ENCODE measurements at regions not wholly inside any gene's neighbourhood (a gene's known extent, or its start where the extent isn't known, plus 50 kb on each side); places are given as distances from the start of the nearest gene placed in this dataset.

DNA sequence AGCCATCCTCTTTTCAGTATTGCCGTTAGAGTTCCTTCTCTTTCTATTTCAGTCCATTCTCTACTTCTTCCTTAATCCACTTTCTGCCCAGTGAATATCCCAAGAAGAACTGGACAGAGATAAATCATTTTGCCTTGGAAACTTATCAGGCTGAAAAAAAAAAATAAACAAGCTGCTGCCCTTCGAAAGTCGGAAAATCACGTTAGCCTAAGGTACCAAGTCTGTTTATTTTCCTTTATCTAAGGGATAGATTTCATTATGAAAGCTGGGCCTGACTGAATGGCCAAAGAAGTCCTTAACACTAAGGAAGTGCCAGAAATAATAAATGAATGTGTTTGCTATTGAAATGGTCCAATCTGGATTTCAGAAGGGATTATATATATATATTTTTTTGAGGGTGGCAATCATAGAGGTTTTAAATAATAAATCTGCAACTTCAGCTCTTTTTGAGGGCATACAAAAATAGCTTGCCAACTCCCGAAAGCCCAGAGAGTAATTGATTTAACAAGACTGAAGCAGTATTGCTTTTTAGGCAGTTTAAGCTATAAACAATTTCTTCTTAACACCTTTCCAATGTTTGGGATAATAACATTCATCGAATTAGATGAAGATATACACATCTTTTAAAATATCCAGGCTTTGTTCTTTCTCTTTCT, 127.0 kb upstream of the STMND1 start:
- H3K4me3 ChIP-seq (ENCODE audit: low read length), result no peak overlapping the region
- no peak for TF ChIP-seq ZNF274 (IDR thresholded peaks at IDR 0.05; ENCODE audit: low read depth, low read length)

GRCh38 chr6:16974387-16974673, 127.5 kb upstream of the STMND1 start:
- no peak overlapping the region for H3K4me3 ChIP-seq (ENCODE audit: low read length)
- no peak for TF ChIP-seq ZNF274 (IDR thresholded peaks at IDR 0.05; ENCODE audit: low read depth, low read length)

GRCh38 chr6:16973545-16974386, 128.1 kb upstream of the STMND1 start:
- TF ChIP-seq ZNF274 (IDR thresholded peaks at IDR 0.05; ENCODE audit: low read depth, low read length), result no peak
- H3K4me3 ChIP-seq (ENCODE audit: low read length), result no peak overlapping the region

DNA sequence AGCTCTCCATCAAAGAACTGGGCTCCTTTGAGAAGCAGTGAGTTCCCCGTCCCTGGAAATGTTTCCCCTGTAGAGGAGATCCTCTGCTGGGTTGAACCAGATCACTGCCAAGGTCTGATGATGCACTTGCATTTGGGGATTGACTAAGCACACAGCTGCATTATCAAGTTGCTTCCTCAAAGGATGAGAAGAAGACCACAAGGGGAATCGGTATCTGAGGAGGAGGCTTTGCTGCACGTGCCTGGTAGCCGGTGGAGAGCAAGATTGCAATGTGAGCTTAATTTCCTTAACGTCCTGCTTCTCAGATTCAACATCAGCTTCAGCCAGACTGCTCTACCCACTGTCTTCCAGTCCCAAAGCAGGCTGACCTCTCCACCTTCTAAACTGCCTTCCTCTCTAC, 128.8 kb upstream of the STMND1 start:
- no peak overlapping the region for H3K4me3 ChIP-seq (ENCODE audit: low read length)
- no peak for TF ChIP-seq ZNF274 (IDR thresholded peaks at IDR 0.05; ENCODE audit: low read depth, low read length)

DNA sequence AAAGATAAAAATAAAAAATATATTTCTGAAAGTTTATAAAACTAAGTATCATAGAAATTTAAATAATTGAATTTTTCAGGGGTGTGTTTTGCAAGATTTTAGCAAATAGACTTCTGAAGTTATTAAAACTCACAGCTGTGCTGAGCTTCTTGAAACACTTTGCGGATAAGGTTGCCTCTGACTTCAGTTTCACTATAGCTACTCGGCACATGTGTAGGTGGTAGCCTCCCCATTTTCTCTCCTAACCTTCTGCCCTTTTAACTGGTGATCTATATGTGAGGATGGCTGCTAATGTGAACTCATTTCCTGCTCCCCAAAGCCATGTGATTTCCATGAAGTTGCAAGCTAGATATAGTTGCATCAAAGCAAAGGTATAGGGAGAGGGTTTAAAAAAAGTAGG, 129.3 kb upstream of the STMND1 start:
- H3K4me3 ChIP-seq (ENCODE audit: low read length), result no peak overlapping the region
- TF ChIP-seq ZNF274 (IDR thresholded peaks at IDR 0.05; ENCODE audit: low read depth, low read length), result no peak

GRCh38 chr6:16969699-16970655, 131.9 kb upstream of the STMND1 start:
- TF ChIP-seq ZNF274 (IDR thresholded peaks at IDR 0.05; ENCODE audit: low read depth, low read length), result no peak

DNA sequence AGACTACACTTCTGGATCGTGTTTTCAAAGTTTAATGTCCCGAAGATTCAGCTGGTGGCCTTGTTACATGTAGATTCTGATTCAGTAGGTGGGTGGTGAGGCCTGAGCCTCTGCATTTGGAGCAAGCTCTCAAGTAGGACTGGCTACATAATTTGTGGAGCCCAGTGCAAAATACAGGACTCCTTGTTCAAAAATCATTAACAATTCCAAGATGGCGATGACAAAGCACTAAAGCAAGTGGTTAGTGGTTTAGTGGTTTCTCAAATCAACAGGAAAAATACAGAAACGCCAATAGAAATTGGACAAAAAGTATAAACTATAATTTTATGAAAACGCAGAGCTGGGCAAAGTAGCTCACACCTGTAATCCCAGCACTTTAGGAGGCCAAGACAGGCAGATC, 133.7 kb upstream of the STMND1 start:
- H3K4me3 ChIP-seq (ENCODE audit: low read length), result no peak overlapping the region
- no peak for TF ChIP-seq ZNF274 (IDR thresholded peaks at IDR 0.05; ENCODE audit: low read depth, low read length)

More at GRCh38 chr6:16969699-16970655, 131.9 kb upstream of the STMND1 start:
- H3K4me3 ChIP-seq (ENCODE audit: low read length), result no peak overlapping the region

DNA sequence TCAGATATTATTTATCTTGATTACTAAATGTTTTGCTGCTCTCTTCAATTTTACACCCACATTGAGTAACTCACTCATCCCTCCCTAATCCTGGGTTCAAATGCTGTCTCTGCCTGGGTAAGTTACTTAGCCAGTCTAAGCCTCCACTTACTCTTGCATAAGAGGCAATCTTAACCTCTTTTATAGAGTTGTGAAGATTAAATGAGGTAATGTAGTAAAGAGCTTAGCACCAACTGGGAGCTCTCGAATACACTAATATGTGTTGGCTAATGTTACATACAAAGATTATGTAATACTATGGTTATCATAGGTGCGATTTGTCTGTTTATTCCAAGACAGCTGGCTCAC, 134.4 kb upstream of the STMND1 start:
- TF ChIP-seq ZNF274 (IDR thresholded peaks at IDR 0.05; ENCODE audit: low read depth, low read length), result no peak
- H3K4me3 ChIP-seq (ENCODE audit: low read length), result no peak overlapping the region

- H3K4me3 ChIP-seq (ENCODE audit: low read length), result no peak overlapping the region
Observed at GRCh38 chr6:16966791-16967469, 134.9 kb upstream of the STMND1 start.

DNA sequence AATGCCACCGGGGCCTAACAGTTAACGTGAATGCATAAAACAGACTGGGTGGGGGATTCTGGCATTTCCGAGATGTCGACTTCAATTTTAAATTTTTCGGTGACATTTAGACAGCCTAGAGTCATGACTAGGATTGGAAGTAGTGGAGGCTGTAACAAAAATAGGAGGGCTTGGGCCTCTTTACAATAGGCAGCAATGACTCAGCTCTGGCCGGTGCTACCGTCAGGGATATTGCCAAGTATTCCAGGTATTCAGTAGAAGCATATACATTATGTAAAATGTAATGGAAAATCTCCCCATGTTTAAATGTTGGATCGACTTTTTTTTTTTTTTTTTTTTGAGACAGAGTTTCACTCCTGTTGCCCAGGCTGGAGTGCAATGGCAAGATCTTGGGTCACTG, 136.2 kb upstream of the STMND1 start:
- no peak overlapping the region for H3K4me3 ChIP-seq (ENCODE audit: low read length)
- no peak for TF ChIP-seq ZNF274 (IDR thresholded peaks at IDR 0.05; ENCODE audit: low read depth, low read length)

More at GRCh38 chr6:16966791-16967469, 134.9 kb upstream of the STMND1 start:
- TF ChIP-seq ZNF274 (IDR thresholded peaks at IDR 0.05; ENCODE audit: low read depth, low read length), result no peak

- no peak overlapping the region for H3K4me3 ChIP-seq (ENCODE audit: low read length)
- no peak for TF ChIP-seq ZNF274 (IDR thresholded peaks at IDR 0.05; ENCODE audit: low read depth, low read length)
Observed at GRCh38 chr6:16964553-16965499, 137.0 kb upstream of the STMND1 start.

GRCh38 chr6:16961577-16961976, 140.3 kb upstream of the STMND1 start:
- TF ChIP-seq ZNF274 (IDR thresholded peaks at IDR 0.05; ENCODE audit: low read depth, low read length), result no peak
- H3K4me3 ChIP-seq (ENCODE audit: low read length), result no peak overlapping the region

DNA sequence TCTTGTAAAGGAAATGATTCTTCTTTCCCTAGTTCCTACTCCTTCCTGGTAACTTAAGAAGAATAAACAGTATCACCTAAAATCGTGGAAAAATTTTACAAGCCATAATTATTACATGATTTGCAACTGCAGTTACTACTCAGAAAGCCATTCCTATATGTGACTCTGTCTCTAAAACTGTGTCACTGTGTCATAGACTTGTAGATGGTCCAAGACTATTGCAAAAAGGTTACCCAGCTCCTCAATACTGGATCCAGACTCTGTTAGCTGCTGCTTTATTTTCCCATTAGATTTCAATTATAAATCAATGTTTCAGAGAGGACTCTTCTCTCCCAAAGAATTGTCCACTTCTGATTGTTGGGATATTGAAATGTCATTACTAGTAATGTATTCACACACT, 142.1 kb upstream of the STMND1 start:
- H3K4me3 ChIP-seq (ENCODE audit: low read length), result no peak overlapping the region
- no peak for TF ChIP-seq ZNF274 (IDR thresholded peaks at IDR 0.05; ENCODE audit: low read depth, low read length)

Measured in GM08714 (cell line).